Heart right ventricle (tissue), 16 donors: ENCODE measurements at regions not wholly inside any gene's neighbourhood (a gene's known extent, or its start where the extent isn't known, plus 50 kb on each side); places are given as distances from the start of the nearest gene placed in this dataset.

Experiments
- ATAC-seq, 8 donors: fragments of 200-7000 bp; cut with Tn5 transposase; one replicate each; pipeline ENCODE4 v1.9.1; 2020; ENCODE audit warnings: mild to moderate bottlenecking in 8 of 8, moderate library complexity in 8 of 8, moderate number of reproducible peaks in 1 of 8
- DNase-seq, 2 donors: peaks; one replicate each; pipeline ENCODE4 v3.0.0-alpha.2; 2020
- H3K27ac ChIP-seq, 10 donors: fragments of 200-600 bp; sonication (generic) in 2 of 10; one replicate each; pipeline versions ENCODE4 v1.5.0 to v1.8.0; 2020 to 2022; ENCODE audit warnings: mild to moderate bottlenecking in 3 of 10
- H3K27me3 ChIP-seq, 7 donors: fragments of 200-600 bp; one replicate each; pipeline ENCODE4 v1.8.0; 2021 to 2022; ENCODE audit warnings: mild to moderate bottlenecking in 2 of 7
- H3K36me3 ChIP-seq, 9 donors: fragments of 200-600 bp; sonication (generic) in 1 of 9; one replicate each; pipeline versions ENCODE4 v1.5.0 to v1.8.0; 2020 to 2022; ENCODE audit warnings: mild to moderate bottlenecking in 2 of 9
- H3K4me1 ChIP-seq, 9 donors: fragments of 200-600 bp; sonication (generic) in 1 of 9; one replicate each; pipeline versions ENCODE4 v1.5.0 to v1.8.0; 2020 to 2022; ENCODE audit warnings: mild to moderate bottlenecking in 4 of 9
- H3K4me3 ChIP-seq, 10 donors: fragments of 200-600 bp; sonication (generic) in 2 of 10; one replicate each; pipeline versions ENCODE4 v1.5.0 to v1.8.0; 2020 to 2022; ENCODE audit warnings: mild to moderate bottlenecking in 7 of 10, moderate library complexity in 2 of 10
- H3K9me3 ChIP-seq, 11 donors: fragments of 200-600 bp in 10 of 11; sonication (generic) in 2 of 11; one replicate each; pipeline versions ENCODE4 v1.5.0 to v1.8.0; 2013 to 2022; ENCODE audit warnings: mild to moderate bottlenecking in 2 of 11, control low read depth in 1 of 11, moderate library complexity in 1 of 11
- WGBS, 2 donors: extraction: QIAGEN DNeasy Blood & Tissue Kit; methylation state at CpG; one replicate each; pipeline ENCODE4 v1.1.7; 2013; ENCODE audit warnings: inconsistent platforms in 1 of 2; 5-methylcytosine and 5-hydroxymethylcytosine counted together
- intact Hi-C, 10 donors: fragments of 100-400 bp; cut with DNase I; formaldehyde crosslinking; loops; one replicate each; pipeline versions ENCODE4 v1.11.1 to v1.14.2; 2022
- TF ChIP-seq, protein P1 (sequence below), 9 donors: fragments of 200-600 bp; sonication (generic) in 2 of 9; IDR thresholded peaks; one replicate each; pipeline versions ENCODE4 v1.5.0 to v1.8.0; 2021 to 2022; ENCODE audit warnings: antibody characterized with exemption in 9 of 9, mild to moderate bottlenecking in 5 of 9, moderate library complexity in 1 of 9
- donor health status: Arrhythmogenic right ventricular cardiomyopathy.
- donor health status: ischemic (EF 13 %, LVEDD 7.1; RV severe dilation, severe dysfunction).
- donor health status: healthy with polysubstance abuse.
- donor health status: DM: no; HTN: yes; CAD: no.
- donor health status: DM: no; HTN: no; CAD: no.
- donor health status: ischemic (EF 25% LVEDD 6.9; RV normal size, moderate dysfunction).
- donor health status: ischemic (EF 25% LVEDD 5.7; RV mildly dilated, moderate dysfunction).
- donor health status: healthy.
- donor health status: DM: yes; HTN: yes; CAD: no.
- donor health status: Ischemic cardiomyopathy.
- donor health status: ischemic (EF 35%, LVEDD 5.7; RV mildly dilated, moderate dysfunction).
- donor health status: nonischemic (EF 11% LVEDD 7.7; RV severe dilation, severe dysfunction).
- donor health status: DM: yes; HTN: yes; CAD: no.
- donor health status: PGD.
- donor health status: ischemic (EF 29% LVEDD 5.4; RV normal size, mild dysfunction).
- donor health status: nonischemic (EF 23%, LVEDD 6.1; RV moderate dilation, normal function).

DNA sequence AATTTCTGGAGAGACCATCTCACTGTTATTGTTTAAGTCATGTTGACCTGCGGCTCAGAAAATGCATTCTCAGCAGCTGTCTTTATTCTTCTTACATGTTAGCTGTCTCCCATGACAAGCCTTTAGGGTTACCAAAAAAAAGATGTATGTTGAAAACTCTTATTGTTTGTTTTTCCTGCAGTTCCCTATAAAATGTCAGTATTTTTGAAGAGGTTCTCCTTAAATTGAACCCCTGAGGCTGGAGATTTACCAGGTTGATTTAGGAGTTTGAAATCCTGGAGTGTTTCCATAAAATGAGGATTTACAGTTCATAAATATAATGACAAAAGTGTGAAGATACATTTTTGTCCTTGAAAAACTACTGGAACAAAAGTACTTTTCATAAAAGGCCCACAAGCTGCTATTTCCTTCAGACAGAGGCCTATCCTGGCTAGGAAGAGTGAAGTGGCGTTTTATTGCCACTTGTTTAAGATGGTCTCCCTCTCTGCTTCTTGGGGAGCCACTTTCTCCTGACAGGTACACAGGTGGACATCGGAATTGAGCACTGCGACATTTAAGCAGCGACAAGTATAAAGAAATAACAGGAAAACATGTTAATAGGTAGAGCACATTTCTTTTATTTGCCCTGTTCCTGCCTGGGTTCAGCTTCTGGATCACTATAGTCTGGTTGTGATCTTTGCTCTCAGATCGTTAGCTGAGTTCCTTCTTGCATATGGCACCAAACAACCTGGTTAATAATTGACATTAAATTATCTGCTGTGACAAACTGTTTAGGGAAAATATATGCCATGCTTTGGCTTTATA is 344.8 kb upstream of the RPS23 start:
- 87 to 88% methylated on average over 6 of the region's 6 CpGs for WGBS, 2 donors

DNA sequence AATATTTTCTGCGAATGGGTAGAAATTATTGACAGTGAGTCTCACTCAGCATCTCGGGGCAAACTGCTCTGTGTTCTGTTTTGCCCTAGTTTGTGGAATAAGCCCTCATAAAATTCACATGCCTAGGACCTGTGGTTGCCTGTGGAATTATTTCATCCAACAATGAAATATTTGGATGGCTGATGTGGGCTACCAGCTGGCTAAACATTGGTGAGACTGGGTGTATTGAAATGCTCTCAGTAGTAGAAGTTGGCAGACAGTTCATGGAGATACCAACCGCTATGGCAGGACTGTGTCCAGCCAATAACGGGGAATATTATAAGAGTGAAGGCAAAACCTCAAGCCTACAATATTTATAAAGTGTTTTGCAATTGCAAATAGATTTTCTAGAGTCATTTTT is 344.1 kb upstream of the RPS23 start:
- H3K9me3 ChIP-seq, result peaks cover 0 to 11% (median 0%) of the 10 kb centered on the region in 11 donors
- no peak overlapping the region for H3K27ac ChIP-seq
- H3K36me3 ChIP-seq, result no peaks in the 10 kb centered on the region
- TF ChIP-seq, protein P1, sequence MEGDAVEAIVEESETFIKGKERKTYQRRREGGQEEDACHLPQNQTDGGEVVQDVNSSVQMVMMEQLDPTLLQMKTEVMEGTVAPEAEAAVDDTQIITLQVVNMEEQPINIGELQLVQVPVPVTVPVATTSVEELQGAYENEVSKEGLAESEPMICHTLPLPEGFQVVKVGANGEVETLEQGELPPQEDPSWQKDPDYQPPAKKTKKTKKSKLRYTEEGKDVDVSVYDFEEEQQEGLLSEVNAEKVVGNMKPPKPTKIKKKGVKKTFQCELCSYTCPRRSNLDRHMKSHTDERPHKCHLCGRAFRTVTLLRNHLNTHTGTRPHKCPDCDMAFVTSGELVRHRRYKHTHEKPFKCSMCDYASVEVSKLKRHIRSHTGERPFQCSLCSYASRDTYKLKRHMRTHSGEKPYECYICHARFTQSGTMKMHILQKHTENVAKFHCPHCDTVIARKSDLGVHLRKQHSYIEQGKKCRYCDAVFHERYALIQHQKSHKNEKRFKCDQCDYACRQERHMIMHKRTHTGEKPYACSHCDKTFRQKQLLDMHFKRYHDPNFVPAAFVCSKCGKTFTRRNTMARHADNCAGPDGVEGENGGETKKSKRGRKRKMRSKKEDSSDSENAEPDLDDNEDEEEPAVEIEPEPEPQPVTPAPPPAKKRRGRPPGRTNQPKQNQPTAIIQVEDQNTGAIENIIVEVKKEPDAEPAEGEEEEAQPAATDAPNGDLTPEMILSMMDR (IDR thresholded peaks at IDR 0.05), result no peak
- DNase-seq (no peak), ATAC-seq (no peak)
- 94% methylated on average over 4 of the region's 4 CpGs for WGBS, 2 donors
- intact Hi-C loops, result no loop called here
- no peaks in the 10 kb centered on the region for H3K27me3 ChIP-seq
- no peaks in the 10 kb centered on the region for H3K4me1 ChIP-seq
- H3K4me3 ChIP-seq, result no peak overlapping the region

More for the DNA sequence above, 344.8 kb upstream of the RPS23 start:
- no peak for DNase-seq
- TF ChIP-seq, protein P1 (IDR thresholded peaks at IDR 0.05), result no peak
- intact Hi-C loops, result no loop called here
- Histone ChIP-seq H3K4me1 (no peaks in the 10 kb centered on the region), H3K27me3 (no peaks in the 10 kb centered on the region), H3K36me3 (no peaks in the 10 kb centered on the region), H3K4me3 (no peak overlapping the region), H3K27ac (no peak overlapping the region), H3K9me3 (peaks cover 0 to 11% (median 0%) of the 10 kb centered on the region in 11 donors)
- no peak for ATAC-seq

DNA sequence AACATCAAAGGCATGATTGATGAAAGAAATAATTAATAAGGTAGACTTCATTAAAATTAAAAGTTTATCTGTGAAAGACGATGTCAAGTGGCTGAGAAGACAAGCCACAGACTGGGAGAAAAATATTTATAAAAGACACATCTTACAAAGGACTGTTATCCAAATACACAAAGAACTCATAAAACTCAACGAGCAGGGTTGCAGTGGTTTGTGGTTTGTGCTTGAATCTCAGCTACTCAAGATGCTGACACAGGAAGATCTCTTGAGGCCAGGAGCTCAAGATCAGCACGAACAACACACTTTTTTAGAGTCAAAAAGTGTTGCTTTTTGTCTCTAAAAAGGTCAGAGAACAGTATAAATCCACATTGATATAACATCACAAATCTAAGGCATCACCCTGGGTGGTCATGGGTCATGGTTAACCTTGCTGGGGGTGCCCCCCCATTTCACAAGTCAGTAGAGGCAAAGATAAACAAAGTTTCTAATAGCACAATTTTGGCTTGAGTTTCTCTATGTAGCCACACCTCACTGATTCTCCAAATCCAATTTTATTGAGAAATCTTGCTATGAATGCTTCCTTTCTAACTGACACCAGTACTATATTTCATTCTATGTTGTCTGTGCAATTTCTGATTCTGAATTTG is 342.9 kb upstream of the RPS23 start:
- intact Hi-C loops, result no loop called here
- DNase-seq, result no peak
- 72 to 77% methylated on average over 3 of the region's 3 CpGs for WGBS, 2 donors
- no peaks in the 10 kb centered on the region for H3K27me3 ChIP-seq
- no peak overlapping the region for H3K27ac ChIP-seq
- no peaks in the 10 kb centered on the region for H3K4me1 ChIP-seq
- no peaks in the 10 kb centered on the region for H3K36me3 ChIP-seq
- peaks cover 0 to 13% (median 0%) of the 10 kb centered on the region in 11 donors for H3K9me3 ChIP-seq
- no peak overlapping the region for H3K4me3 ChIP-seq
- no peak for ATAC-seq
- TF ChIP-seq, protein P1 (IDR thresholded peaks at IDR 0.05), result no peak

DNA sequence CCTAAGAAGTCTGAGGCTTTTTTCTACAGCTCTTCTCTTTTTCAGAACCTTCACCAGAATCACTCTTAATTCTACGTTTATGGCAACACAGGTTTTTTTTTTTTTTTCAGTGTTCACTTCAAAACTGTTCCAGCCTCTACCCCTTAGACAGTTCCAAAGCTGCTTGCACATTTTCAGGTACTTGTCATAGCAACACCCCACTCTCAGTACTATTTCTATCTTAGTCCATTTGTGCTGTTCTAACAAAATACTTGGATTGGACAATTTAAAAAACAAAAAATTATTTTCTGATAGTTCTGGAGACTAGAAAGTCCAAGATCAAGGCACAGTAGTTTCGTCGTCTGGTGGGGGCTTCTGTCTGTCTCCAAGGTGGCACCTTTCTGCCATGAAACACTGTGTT is 340.9 kb upstream of the RPS23 start:
- Histone ChIP-seq H3K4me1 (no peaks in the 10 kb centered on the region), H3K9me3 (peaks cover 0 to 21% (median 0%) of the 10 kb centered on the region in 11 donors), H3K27me3 (no peaks in the 10 kb centered on the region), H3K4me3 (no peak overlapping the region), H3K27ac (no peak overlapping the region), H3K36me3 (no peaks in the 10 kb centered on the region)
- WGBS, 2 donors, result 92 to 95% methylated on average over 3 of the region's 3 CpGs
- intact Hi-C loops, result no loop called here
- TF ChIP-seq, protein P1 (IDR thresholded peaks at IDR 0.05), result no peak
- DNase-seq (no peak), ATAC-seq (no peak)
